GM23338 (cell line): ENCODE measurements at regions not wholly inside any gene's neighbourhood (a gene's known extent, or its start where the extent isn't known, plus 50 kb on each side); places are given as distances from the start of the nearest gene placed in this dataset.

Source experiments
- ATAC-seq: fragments of 200-7000 bp; cut with Tn5 transposase; 3 replicates; pipeline ENCODE4 v1.9.1; 2020
- DNase-seq: peaks from one replicate; pipeline ENCODE4 v3.0.0-alpha.2; 2015; ENCODE audit warnings: low spot score
- H2AFZ ChIP-seq: fragments of 200-600 bp; sonication (generic); 2 replicates; pipeline ENCODE4 v1.8.0; 2016; ENCODE audit warnings: antibody characterized with exemption, mild to moderate bottlenecking, moderate library complexity
- H3F3A ChIP-seq: fragments of 200-600 bp; sonication (generic); replicated peaks from 2 replicates; pipeline ENCODE4 v1.8.0; 2017; ENCODE audit warnings: antibody characterized with exemption, mixed run types, low read depth
- H3K27ac ChIP-seq: fragments of 200-600 bp; sonication (generic); 2 replicates; pipeline ENCODE4 v1.6.1; 2016; ENCODE audit warnings: low read depth
- H3K27me3 ChIP-seq: fragments of 200-600 bp; sonication (generic); 2 replicates; pipeline ENCODE4 v1.8.0; 2016; ENCODE audit warnings: mild to moderate bottlenecking, mixed run types, moderate library complexity; ENCODE audit not compliant: insufficient read depth
- H3K36me3 ChIP-seq: fragments of 200-600 bp; sonication (generic); 2 replicates; pipeline ENCODE4 v1.8.0; 2016; ENCODE audit warnings: mild to moderate bottlenecking; ENCODE audit not compliant: insufficient read depth
- H3K4me1 ChIP-seq: fragments of 200-600 bp; sonication (generic); 2 replicates; pipeline ENCODE4 v1.8.0; 2016; ENCODE audit warnings: mild to moderate bottlenecking, moderate library complexity; ENCODE audit not compliant: insufficient read depth
- H3K4me2 ChIP-seq: fragments of 200-600 bp; sonication (generic); 2 replicates; pipeline ENCODE4 v1.7.1; 2017; ENCODE audit warnings: mixed run types
- H3K4me3 ChIP-seq: fragments of 200-600 bp; sonication (generic); 2 replicates; pipeline ENCODE4 v1.6.1; 2016; ENCODE audit warnings: mixed run types
- H3K79me2 ChIP-seq: fragments of 200-600 bp; sonication (generic); replicated peaks from 2 replicates; pipeline ENCODE4 v1.8.0; 2017; ENCODE audit warnings: mild to moderate bottlenecking; ENCODE audit not compliant: insufficient read depth
- H3K9me2 ChIP-seq: fragments of 200-600 bp; sonication (generic); 2 replicates; pipeline ENCODE4 v1.8.0; 2017; ENCODE audit not compliant: insufficient read depth
- H4K20me1 ChIP-seq: fragments of 200-600 bp; sonication (generic); replicated peaks from 2 replicates; pipeline ENCODE4 v1.8.0; 2017; ENCODE audit warnings: mild to moderate bottlenecking; ENCODE audit not compliant: insufficient read depth
- H3K27ac Mint-ChIP-seq: 2 replicates; pipeline ENCODE4 v1.8.0; 2020; ENCODE audit warnings: inconsistent platforms, mild to moderate bottlenecking, moderate library complexity, mixed read lengths
- H3K27me3 Mint-ChIP-seq: 3 replicates; pipeline ENCODE4 v1.8.0; 2022; ENCODE audit warnings: low read depth, mild to moderate bottlenecking, moderate library complexity, mixed read lengths, inconsistent platforms; ENCODE audit not compliant: insufficient read depth, poor library complexity
- H3K36me3 Mint-ChIP-seq: 3 replicates; pipeline ENCODE4 v1.8.0; 2021; ENCODE audit warnings: low read depth, mild to moderate bottlenecking, inconsistent platforms, moderate library complexity, mixed read lengths
- H3K4me1 Mint-ChIP-seq: 3 replicates; pipeline ENCODE4 v1.8.0; 2020; ENCODE audit warnings: mild to moderate bottlenecking, inconsistent platforms, mixed read lengths
- H3K4me3 Mint-ChIP-seq: 3 replicates; pipeline ENCODE4 v1.8.0; 2021; ENCODE audit warnings: moderate library complexity, mild to moderate bottlenecking, inconsistent platforms, mixed read lengths
- H3K9me3 Mint-ChIP-seq: 3 replicates; pipeline ENCODE4 v1.8.0; 2020; ENCODE audit warnings: moderate library complexity, mild to moderate bottlenecking, inconsistent platforms, mixed read lengths
- CREB1 ChIP-seq: fragments of 250-450 bp; sonication (Bioruptor Pico); IDR thresholded peaks from 2 replicates; pipeline ENCODE4 v1.5.0; 2020; ENCODE audit warnings: low read depth, mild to moderate bottlenecking, moderate library complexity
- CTCF ChIP-seq, 2 experiments: fragments of 200-600 bp in 1 of 2; sonication (generic) in 1 of 2; conservative IDR thresholded peaks; 2 replicates each; pipeline versions ENCODE4 v1.5.1 to v1.6.1; 2016 to 2017; ENCODE audit warnings: antibody characterized with exemption in 2 of 2, low read depth in 2 of 2, mild to moderate bottlenecking in 2 of 2, moderate library complexity in 1 of 2
- ETS1 ChIP-seq: IDR thresholded peaks from 2 replicates; pipeline ENCODE4 v1.6.1; 2016; ENCODE audit warnings: antibody characterized with exemption
- EZH2 ChIP-seq: fragments of 200-600 bp; sonication (generic); IDR thresholded peaks from one replicate; pipeline ENCODE4 v1.8.0; 2017; ENCODE audit warnings: antibody characterized with exemption, mild to moderate bottlenecking, low read depth; ENCODE audit not compliant: unreplicated experiment
- EZH2phosphoT487 ChIP-seq: fragments of 200-600 bp; sonication (generic); IDR thresholded peaks from one replicate; pipeline ENCODE4 v1.8.1; 2018; ENCODE audit warnings: antibody characterized with exemption; ENCODE audit not compliant: unreplicated experiment
- JUNB ChIP-seq: IDR thresholded peaks from one replicate; pipeline ENCODE4 v1.6.1; 2016; ENCODE audit warnings: antibody characterized with exemption; ENCODE audit not compliant: unreplicated experiment
- NANOG ChIP-seq: IDR thresholded peaks from 2 replicates; pipeline ENCODE4 v1.6.1; 2016; ENCODE audit warnings: antibody characterized with exemption, borderline replicate concordance
- POLR2AphosphoS5 ChIP-seq: IDR thresholded peaks from 2 replicates; pipeline ENCODE4 v1.6.1; 2016; ENCODE audit warnings: antibody characterized with exemption, low read depth
- REST ChIP-seq: IDR thresholded peaks from one replicate; pipeline ENCODE4 v1.6.1; 2018; ENCODE audit warnings: antibody characterized with exemption; ENCODE audit not compliant: unreplicated experiment
- STAT1 ChIP-seq: IDR thresholded peaks from one replicate; pipeline ENCODE4 v1.6.1; 2016; ENCODE audit warnings: antibody characterized with exemption; ENCODE audit not compliant: unreplicated experiment
- ZNF114 ChIP-seq: fragments of 250-450 bp; sonication (Bioruptor Pico); IDR thresholded peaks from 2 replicates; pipeline ENCODE4 v1.5.0; 2020; ENCODE audit warnings: mild to moderate bottlenecking, moderate library complexity
- ZNF331 ChIP-seq: fragments of 250-450 bp; sonication (Bioruptor Pico); IDR thresholded peaks from 2 replicates; pipeline ENCODE4 v1.5.0; 2020; ENCODE audit warnings: low read depth, mild to moderate bottlenecking, moderate library complexity
- ZNF462 ChIP-seq: fragments of 250-450 bp; sonication (Bioruptor Pico); IDR thresholded peaks from 2 replicates; pipeline ENCODE4 v1.5.0; 2020; ENCODE audit warnings: mild to moderate bottlenecking, moderate library complexity

- no peaks in the 10 kb centered on the region for H3K36me3 ChIP-seq
- H3K4me3 ChIP-seq, result no peak overlapping the region
- H3K79me2 ChIP-seq, result no peaks in the 10 kb centered on the region
- no peaks in the 10 kb centered on the region for H3K27me3 ChIP-seq
- peaks cover 3% of the 10 kb centered on the region; the same call in 1 of the 3 replicates for H3K4me1 Mint-ChIP-seq
- H3K36me3 Mint-ChIP-seq, result peaks cover 7% of the 10 kb centered on the region; the same call in 1 of the 3 replicates
- ATAC-seq (no peak), DNase-seq (no peak)
- H4K20me1 ChIP-seq, result no peaks in the 10 kb centered on the region
- H3K4me1 ChIP-seq, result no peaks in the 10 kb centered on the region
- H2AFZ ChIP-seq, result no peak overlapping the region
- no peaks in the 10 kb centered on the region for H3F3A ChIP-seq
- H3K27ac ChIP-seq, result no peak overlapping the region
- 0 out of 3 replicates have a peak, but pooled peaks cover 3% of the 10 kb centered on the region for H3K9me3 Mint-ChIP-seq
- no peak overlapping the region for H3K4me3 Mint-ChIP-seq
- H3K27ac Mint-ChIP-seq, result no peak overlapping the region
- H3K27me3 Mint-ChIP-seq, result peaks cover 4% of the 10 kb centered on the region
- H3K9me2 ChIP-seq, result no peaks in the 10 kb centered on the region
- H3K4me2 ChIP-seq, result no peak overlapping the region
- TF ChIP-seq STAT1, result no peak
- TF ChIP-seq CTCF (conservative IDR thresholded peaks at IDR 0.05; ENCODE audit: low read depth in 2 of 2), result no peak
- TF ChIP-seq EZH2phosphoT487, result no peak
- TF ChIP-seq EZH2, result no peak
- no peak for TF ChIP-seq CREB1 (CRISPR knock-in tag)
- no peak for TF ChIP-seq ETS1
- no peak for TF ChIP-seq ZNF462 (CRISPR knock-in tag)
- TF ChIP-seq ZNF331, result no peak
- TF ChIP-seq JUNB, result no peak
- no peak for TF ChIP-seq NANOG
- TF ChIP-seq ZNF114, result no peak
- TF ChIP-seq POLR2AphosphoS5, result no peak
- no peak for TF ChIP-seq REST
Measured at GRCh38 chr2:150404147-150404546, 83.3 kb downstream of the RND3 start.
